Vagina (tissue), 2 donors: ENCODE measurements at regions not wholly inside any gene's neighbourhood (a gene's known extent, or its start where the extent isn't known, plus 50 kb on each side); places are given as distances from the start of the nearest gene placed in this dataset.

Source experiments
- CTCF ChIP-seq, 3 experiments: fragments of 450-650 bp in 2 of 3; fragments of 200-600 bp in 1 of 3; sonication (generic) in 1 of 3; IDR thresholded peaks; one replicate each; pipeline ENCODE4 v1.5.1; 2017 to 2019; ENCODE audit warnings: antibody characterized with exemption in 3 of 3, mild to moderate bottlenecking in 2 of 3, moderate library complexity in 2 of 3
- POLR2AphosphoS5 ChIP-seq, 2 donors: sonication (generic); formaldehyde crosslinking; IDR thresholded peaks; one replicate each; pipeline ENCODE4 v1.9.0; 2017; ENCODE audit warnings: antibody characterized with exemption in 2 of 2, mild to moderate bottlenecking in 2 of 2, low read depth in 1 of 2; ENCODE audit not compliant: insufficient read depth in 1 of 2

- TF ChIP-seq CTCF (IDR thresholded peaks at IDR 0.05) (no peak), POLR2AphosphoS5 (IDR thresholded peaks at IDR 0.05; ENCODE audit: insufficient read depth in 1 of 2, low read depth in 1 of 2) (no peak)
These were observed 140.3 kb upstream of the FOXF1 start for GRCh38 chr16:86370062-86370461.
